ENCODE measurements at regions not wholly inside any gene's neighbourhood (a gene's known extent, or its start where the extent isn't known, plus 50 kb on each side); places are given as distances from the start of the nearest gene placed in this dataset.

- H3K9me3 ChIP-seq (replicated peaks; ENCODE audit: control insufficient read depth, insufficient read depth, low read length) = peaks cover 9% of the 10 kb centered on the region
- H4K20me1 ChIP-seq (replicated peaks; ENCODE audit: control insufficient read depth, extremely low read depth, insufficient read depth, low read length) = no peaks in the 10 kb centered on the region
- no peaks in the 10 kb centered on the region for H3K9me1 ChIP-seq (replicated peaks; ENCODE audit: control insufficient read depth, extremely low read depth, insufficient read depth, low read length)
- ChIA-PET POLR2A (no interaction called here), CTCF (no interaction called here)
- no peak for DNase-seq (ENCODE audit: low read depth, low spot score)
- H3K27ac ChIP-seq (ENCODE audit: insufficient read depth, low read depth, low read length) = no peak overlapping the region
- TF ChIP-seq POLR2A (IDR thresholded peaks at IDR 0.05; ENCODE audit: low read depth, low read length) (no peak), GATA2 (IDR thresholded peaks at IDR 0.05; ENCODE audit: insufficient read depth, insufficient read length, low read depth, low read length) (no peak), CTCF (IDR thresholded peaks at IDR 0.05; ENCODE audit: extremely low read depth in 1 of 2, insufficient read depth in 1 of 2, low read depth in 1 of 2, low read length in 2 of 2) (no peak), EZH2 (IDR thresholded peaks at IDR 0.05; ENCODE audit: borderline replicate concordance, low read depth, low read length, severe bottlenecking) (no peak), POLR2AphosphoS5 (IDR thresholded peaks at IDR 0.05; ENCODE audit: insufficient read depth, low read depth, low read length) (no peak), MAX (IDR thresholded peaks at IDR 0.05; ENCODE audit: insufficient read depth, insufficient read length) (no peak)
- no TSS peak for BruUV-seq (replicated peaks)
- H3K27me3 ChIP-seq (ENCODE audit: control insufficient read depth in 2 of 2, insufficient read depth in 2 of 2, low read length in 2 of 2) = no peaks in the 10 kb centered on the region
- no peaks in the 10 kb centered on the region for H3K36me3 ChIP-seq (ENCODE audit: control insufficient read depth in 2 of 2, extremely low read depth in 1 of 2, insufficient read depth in 2 of 2, low read length in 2 of 2)
- no peak overlapping the region for H3K4me2 ChIP-seq (ENCODE audit: insufficient read depth, low read length)
- intact Hi-C loops (cut with micrococcal nuclease) (no loop called here), dilution Hi-C loops (cut with MboI; ENCODE audit: extremely low pct_ligation_motif_present, low sequenced_read_pairs) (no loop called here)
- no peak for FAIRE-seq
- H3K79me2 ChIP-seq (ENCODE audit: control insufficient read depth, insufficient read depth, low read length) = no peaks in the 10 kb centered on the region
- H2AFZ ChIP-seq (ENCODE audit: low read depth, low read length) = no peak overlapping the region
- no peak overlapping the region for H3K4me3 ChIP-seq (replicated peaks in 1 of 3; ENCODE audit: insufficient read depth in 1 of 3, low read depth in 1 of 3, low read length in 3 of 3)
- H3K9ac ChIP-seq (replicated peaks; ENCODE audit: extremely low read depth, insufficient read depth, low read length) = no peak overlapping the region
- no peaks in the 10 kb centered on the region for H3K4me1 ChIP-seq (ENCODE audit: control insufficient read depth, extremely low read depth, insufficient read depth, low read length)
These were observed 557.0 kb downstream of the FGF9 start for GRCh38 chr13:22227895-22228294.

GRCh38 chr13:22229916-22230315 lies 559.0 kb downstream of the FGF9 start:
- ChIA-PET CTCF (no interaction called here), POLR2A (no interaction called here)
- Histone ChIP-seq H3K9me3 (replicated peaks; ENCODE audit: control insufficient read depth, insufficient read depth, low read length) (peaks cover 9% of the 10 kb centered on the region), H3K4me1 (ENCODE audit: control insufficient read depth, extremely low read depth, insufficient read depth, low read length) (no peaks in the 10 kb centered on the region), H2AFZ (ENCODE audit: low read depth, low read length) (no peak overlapping the region), H3K36me3 (ENCODE audit: control insufficient read depth in 2 of 2, extremely low read depth in 1 of 2, insufficient read depth in 2 of 2, low read length in 2 of 2) (no peaks in the 10 kb centered on the region), H3K27ac (ENCODE audit: insufficient read depth, low read depth, low read length) (no peak overlapping the region), H3K4me2 (ENCODE audit: insufficient read depth, low read length) (no peak overlapping the region), H3K27me3 (ENCODE audit: control insufficient read depth in 2 of 2, insufficient read depth in 2 of 2, low read length in 2 of 2) (no peaks in the 10 kb centered on the region), H3K79me2 (ENCODE audit: control insufficient read depth, insufficient read depth, low read length) (no peaks in the 10 kb centered on the region), H3K9me1 (replicated peaks; ENCODE audit: control insufficient read depth, extremely low read depth, insufficient read depth, low read length) (no peaks in the 10 kb centered on the region), H3K4me3 (replicated peaks in 1 of 3; ENCODE audit: insufficient read depth in 1 of 3, low read depth in 1 of 3, low read length in 3 of 3) (no peak overlapping the region), H3K9ac (replicated peaks; ENCODE audit: extremely low read depth, insufficient read depth, low read length) (no peak overlapping the region), H4K20me1 (replicated peaks; ENCODE audit: control insufficient read depth, extremely low read depth, insufficient read depth, low read length) (no peaks in the 10 kb centered on the region)
- intact Hi-C loops (cut with micrococcal nuclease) (loop anchor here (10.0 kb wide), 1 partner anchor 1285 kb away; no protein-coding TSS in a partner anchor), dilution Hi-C loops (cut with MboI; ENCODE audit: extremely low pct_ligation_motif_present, low sequenced_read_pairs) (no loop called here)
- DNase-seq (ENCODE audit: low read depth, low spot score) = no peak
- no TSS peak for BruUV-seq (replicated peaks)
- no peak for TF ChIP-seq MYC (IDR thresholded peaks at IDR 0.05; ENCODE audit: low read depth, low read length)
- FAIRE-seq = no peak

All from endothelial cell of umbilical vein (primary cell).